H1 (cell line): ENCODE measurements at regions not wholly inside any gene's neighbourhood (a gene's known extent, or its start where the extent isn't known, plus 50 kb on each side); places are given as distances from the start of the nearest gene placed in this dataset.

Experiments
- CTCF ChIA-PET: fragments of 300-600 bp; sonication (Branson Sonifier 250); formaldehyde crosslinking; loops from one replicate; lab custom pipeline; 2021; ENCODE audit not compliant: partially characterized antibody; lab: Charles Lee
- POLR2A ChIA-PET: fragments of 300-600 bp; sonication (Branson Sonifier 250); formaldehyde crosslinking; loops from one replicate; lab custom pipeline; 2021; ENCODE audit warnings: inconsistent platforms; ENCODE audit not compliant: partially characterized antibody; lab: Charles Lee
- DNase-seq, 2 experiments: peaks; one replicate each; pipeline versions ENCODE4 v3.0.0 to v3.0.0-alpha.2; 2010 to 2022; ENCODE audit warnings: low spot score in 2 of 2, low read depth in 1 of 2, mixed read lengths in 1 of 2
- FAIRE-seq: peaks from 2 replicates; lab custom pipeline; 2011; peaks lifted over from hg19 to GRCh38; lab: Jason Lieb, UNC
- H2AFZ ChIP-seq: 2 replicates; pipeline ENCODE4 v1.8.1; 2012; ENCODE audit warnings: low read length, inconsistent platforms
- H2AK5ac ChIP-seq: 2 replicates; pipeline ENCODE4 v1.6.1; 2013; ENCODE audit warnings: low read depth, low read length
- H2BK120ac ChIP-seq: replicated peaks from 2 replicates; pipeline ENCODE3; 2013; ENCODE audit warnings: low read depth, low read length, inconsistent platforms
- H2BK12ac ChIP-seq: 2 replicates; pipeline ENCODE4 v1.6.1; 2013; ENCODE audit warnings: low read depth, low read length
- H2BK15ac ChIP-seq: 2 replicates; pipeline ENCODE4 v1.6.1; 2013; ENCODE audit warnings: low read length
- H2BK20ac ChIP-seq: 2 replicates; pipeline ENCODE4 v1.6.1; 2013; ENCODE audit warnings: low read length
- H2BK5ac ChIP-seq: 2 replicates; pipeline ENCODE4 v1.6.1; 2013; ENCODE audit warnings: low read depth, low read length
- H3K14ac ChIP-seq: 2 replicates; pipeline ENCODE4 v1.6.1; 2013; ENCODE audit warnings: inconsistent platforms; ENCODE audit not compliant: insufficient read length
- H3K18ac ChIP-seq: 2 replicates; pipeline ENCODE4 v1.6.1; 2013; ENCODE audit warnings: low read length; ENCODE audit errors: extremely low read depth
- H3K23ac ChIP-seq: 2 replicates; pipeline ENCODE4 v1.6.1; 2013; ENCODE audit warnings: inconsistent platforms; ENCODE audit not compliant: insufficient read length
- H3K23me2 ChIP-seq: 2 replicates; pipeline ENCODE4 v1.6.1; 2013; ENCODE audit warnings: low read depth, low read length
- H3K27ac ChIP-seq: 2 replicates; pipeline ENCODE4 v1.6.1; 2011; ENCODE audit warnings: low read depth, low read length, inconsistent platforms
- H3K27me3 ChIP-seq, 4 experiments: replicated peaks in 1 of 4; 1 replicate in 1 of 4; 2 replicates in 3 of 4; pipeline versions ENCODE4 v1.6.1 to v1.8.1; 2011 to 2013; ENCODE audit warnings: low read length in 3 of 4, mild to moderate bottlenecking in 3 of 4, inconsistent platforms in 2 of 4, mixed read lengths in 2 of 4, moderate library complexity in 1 of 4; ENCODE audit not compliant: control insufficient read depth in 3 of 4, insufficient read depth in 3 of 4; ENCODE audit errors: extremely low read depth in 1 of 4
- H3K36me3 ChIP-seq, 4 experiments: 2 replicates each; pipeline versions ENCODE4 v1.6.1 to v1.8.1; 2011 to 2013; ENCODE audit warnings: mild to moderate bottlenecking in 4 of 4, low read length in 3 of 4, moderate library complexity in 2 of 4, control low read depth in 1 of 4, inconsistent platforms in 1 of 4; ENCODE audit not compliant: insufficient read depth in 4 of 4, control insufficient read depth in 2 of 4
- H3K4ac ChIP-seq: replicated peaks from 2 replicates; pipeline ENCODE3; 2013; ENCODE audit warnings: low read length, low read depth, mixed read lengths, inconsistent platforms; ENCODE audit not compliant: insufficient read length
- H3K4me1 ChIP-seq, 4 experiments: replicated peaks in 1 of 4; 1 replicate in 1 of 4; 2 replicates in 3 of 4; pipeline versions ENCODE4 v1.6.1 to v1.8.1; 2011 to 2013; ENCODE audit warnings: low read length in 3 of 4, inconsistent platforms in 2 of 4, mixed read lengths in 1 of 4; ENCODE audit not compliant: insufficient read depth in 4 of 4, control insufficient read depth in 3 of 4
- H3K4me2 ChIP-seq, 2 experiments: 2 replicates each; pipeline versions ENCODE4 v1.6.1 to v1.8.1; 2011 to 2013; ENCODE audit warnings: low read depth in 2 of 2, low read length in 2 of 2, control low read depth in 1 of 2, inconsistent platforms in 1 of 2, mild to moderate bottlenecking in 1 of 2; ENCODE audit not compliant: insufficient read depth in 1 of 2
- H3K4me3 ChIP-seq, 4 experiments: fragments of 200-600, 300-600 bp in 1 of 4; sonication (generic), shearing (Covaris generic), sonication (Bioruptor Twin) in 1 of 4; 2 replicates each; pipeline versions ENCODE4 v1.5.1 to v1.8.1; 2011 to 2016; ENCODE audit warnings: low read length in 4 of 4, low read depth in 3 of 4, control low read depth in 2 of 4, inconsistent platforms in 2 of 4, mild to moderate bottlenecking in 2 of 4, mixed read lengths in 1 of 4, moderate library complexity in 1 of 4; ENCODE audit not compliant: insufficient read depth in 2 of 4; ENCODE audit errors: extremely low read depth in 1 of 4
- H3K56ac ChIP-seq: replicated peaks from 2 replicates; pipeline ENCODE3; 2013; ENCODE audit warnings: low read depth, mild to moderate bottlenecking, mixed read lengths, low read length, inconsistent platforms; ENCODE audit not compliant: insufficient read length
- H3K79me1 ChIP-seq: 2 replicates; pipeline ENCODE4 v1.6.1; 2013; ENCODE audit warnings: low read depth, low read length, control low read depth
- H3K79me2 ChIP-seq, 2 experiments: 2 replicates each; pipeline versions ENCODE4 v1.6.1 to v1.8.1; 2012 to 2013; ENCODE audit warnings: low read length in 2 of 2, mild to moderate bottlenecking in 2 of 2, inconsistent platforms in 1 of 2; ENCODE audit not compliant: insufficient read depth in 2 of 2, control insufficient read depth in 1 of 2
- H3K9ac ChIP-seq, 4 experiments: replicated peaks in 1 of 4; 1 replicate in 1 of 4; 2 replicates in 3 of 4; pipeline versions ENCODE4 v1.6.1 to v1.8.1; 2011 to 2013; ENCODE audit warnings: low read depth in 3 of 4, low read length in 3 of 4, control low read depth in 2 of 4, mild to moderate bottlenecking in 2 of 4, moderate library complexity in 2 of 4, inconsistent platforms in 1 of 4; ENCODE audit errors: extremely low read depth in 1 of 4
- H3K9me3 ChIP-seq, 2 experiments: 2 replicates each; pipeline versions ENCODE4 v1.6.1 to v1.8.1; 2012 to 2013; ENCODE audit warnings: mild to moderate bottlenecking in 2 of 2, moderate library complexity in 2 of 2, control low read depth in 1 of 2, inconsistent platforms in 1 of 2, low read depth in 1 of 2, low read length in 1 of 2, mixed read lengths in 1 of 2; ENCODE audit not compliant: insufficient read depth in 2 of 2
- H4K20me1 ChIP-seq, 2 experiments: replicated peaks in 1 of 2; 2 replicates each; pipeline versions ENCODE3 to v1.8.1; 2011 to 2013; ENCODE audit warnings: inconsistent platforms in 2 of 2, low read length in 2 of 2, mild to moderate bottlenecking in 1 of 2; ENCODE audit not compliant: insufficient read depth in 2 of 2, control insufficient read depth in 1 of 2
- H4K5ac ChIP-seq: 2 replicates; pipeline ENCODE4 v1.6.1; 2013; ENCODE audit warnings: low read length, low read depth, mixed read lengths, inconsistent platforms; ENCODE audit not compliant: insufficient read length
- H4K8ac ChIP-seq: 2 replicates; pipeline ENCODE4 v1.8.0; 2013; ENCODE audit warnings: mild to moderate bottlenecking, moderate library complexity, low read length, inconsistent platforms; ENCODE audit not compliant: insufficient read depth; ENCODE audit errors: extremely low read depth
- H4K91ac ChIP-seq: replicated peaks from 2 replicates; pipeline ENCODE3; 2013; ENCODE audit warnings: low read length, mixed read lengths, inconsistent platforms; ENCODE audit not compliant: insufficient read length
- BCL11A ChIP-seq, 2 experiments: IDR thresholded peaks; one replicate each; pipeline ENCODE4 v1.6.1; 2011; ENCODE audit warnings: low read depth in 2 of 2, low read length in 2 of 2, mild to moderate bottlenecking in 2 of 2
- CEBPB ChIP-seq: IDR thresholded peaks from 2 replicates; pipeline ENCODE4 v1.6.1; 2012; ENCODE audit warnings: low read depth, low read length
- EZH2 ChIP-seq: fragments of 200-600 bp; sonication (generic); IDR thresholded peaks from 2 replicates; pipeline ENCODE4 v1.7.1; 2012; ENCODE audit warnings: low read depth, mild to moderate bottlenecking, moderate library complexity, low read length, inconsistent platforms; ENCODE audit not compliant: severe bottlenecking
- JUN ChIP-seq: IDR thresholded peaks from 2 replicates; pipeline ENCODE4 v1.6.1; 2011; ENCODE audit warnings: low read depth, mild to moderate bottlenecking, improper control_type of control experiment, low read length
- JUND ChIP-seq: IDR thresholded peaks from 2 replicates; pipeline ENCODE4 v1.6.1; 2011; ENCODE audit warnings: mild to moderate bottlenecking, improper control_type of control experiment, low read length
- NRF1 ChIP-seq: IDR thresholded peaks from 2 replicates; pipeline ENCODE4 v1.6.1; 2011; ENCODE audit warnings: mild to moderate bottlenecking, low read depth, low read length, improper control_type of control experiment
- RNF2 ChIP-seq: fragments of 200-900, 300-1000 bp; sonication (generic); IDR thresholded peaks from 2 replicates; pipeline ENCODE4 v1.7.1; 2016; ENCODE audit warnings: borderline replicate concordance, low read depth, mild to moderate bottlenecking, antibody characterized with exemption, low read length; ENCODE audit not compliant: poor library complexity, severe bottlenecking; ENCODE audit errors: missing control alignments
- SAP30 ChIP-seq: fragments of 300-600 bp; sonication (generic); IDR thresholded peaks from 2 replicates; pipeline ENCODE4 v1.7.1; 2012; ENCODE audit warnings: low read length, moderate library complexity, mild to moderate bottlenecking, inconsistent platforms; ENCODE audit not compliant: insufficient read depth, insufficient replicate concordance
- SP1 ChIP-seq: IDR thresholded peaks from 2 replicates; pipeline ENCODE4 v1.6.1; 2011; ENCODE audit warnings: low read depth, low read length
- SRF ChIP-seq: IDR thresholded peaks from 2 replicates; pipeline ENCODE4 v1.6.1; 2011; ENCODE audit warnings: mild to moderate bottlenecking, low read depth, low read length, moderate library complexity
- TCF12 ChIP-seq: IDR thresholded peaks from 2 replicates; pipeline ENCODE4 v1.6.1; 2011; ENCODE audit warnings: low read depth, mild to moderate bottlenecking, low read length
- USF2 ChIP-seq: IDR thresholded peaks from 2 replicates; pipeline ENCODE4 v1.6.1; 2011; ENCODE audit warnings: low read length, improper control_type of control experiment
- WGBS, 2 experiments: shearing (Covaris generic) in 1 of 2; methylation state at CpG; one replicate each; pipeline versions ENCODE4 v1.1.6 to v1.1.7; 2013 to 2015; ENCODE audit warnings: low lambda C conversion rate in 2 of 2, mixed read lengths in 2 of 2, inconsistent platforms in 1 of 2, low coverage in 1 of 2, missing lambda C conversion rate in 1 of 2; ENCODE audit not compliant: insufficient replicate concordance in 2 of 2, insufficient coverage in 1 of 2, insufficient read length in 1 of 2; ENCODE audit errors: extremely low coverage in 1 of 2, missing lambda C conversion rate in 1 of 2; 5-methylcytosine and 5-hydroxymethylcytosine counted together
- TF ChIP-seq, protein P1 (sequence below): IDR thresholded peaks from 2 replicates; pipeline ENCODE4 v1.6.1; 2012; ENCODE audit warnings: inconsistent platforms

DNA sequence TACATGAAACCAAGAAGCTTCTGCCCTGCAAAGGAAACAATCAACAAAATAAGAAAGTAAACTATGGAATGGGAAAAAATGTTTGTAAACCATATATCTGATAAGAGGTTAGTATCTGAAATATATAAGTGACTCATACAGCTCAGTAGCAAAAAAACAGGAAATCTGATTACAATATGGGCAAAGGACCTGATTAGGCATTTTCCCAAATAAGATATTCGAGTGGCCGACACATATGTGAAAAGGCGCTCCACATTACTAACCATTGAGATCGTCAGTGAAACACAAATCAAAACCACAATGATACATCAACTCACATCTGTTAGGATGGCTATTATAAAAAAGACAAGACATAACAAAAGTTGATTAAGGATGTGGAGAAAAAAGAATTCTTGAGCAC, 2818.6 kb upstream of the PCDH20 start:
- ChIA-PET CTCF (no interaction called here), POLR2A (no interaction called here)
- H3K23ac ChIP-seq: no peak overlapping the region
- DNase-seq (no peak), FAIRE-seq (no peak)
- no peak overlapping the region for H3K27ac ChIP-seq
- H4K20me1 ChIP-seq: no peaks in the 10 kb centered on the region
- no peak overlapping the region for H2BK20ac ChIP-seq
- no peak overlapping the region for H3K14ac ChIP-seq
- H4K91ac ChIP-seq: no peak overlapping the region
- H2BK120ac ChIP-seq: no peak overlapping the region
- H3K9me3 ChIP-seq: no peaks in the 10 kb centered on the region
- no peaks in the 10 kb centered on the region for H3K27me3 ChIP-seq
- H2AK5ac ChIP-seq: no peak overlapping the region
- H3K4ac ChIP-seq: no peak overlapping the region
- H3K79me1 ChIP-seq: no peaks in the 10 kb centered on the region
- no peak overlapping the region for H2BK12ac ChIP-seq
- no peak overlapping the region for H3K4me3 ChIP-seq
- H4K8ac ChIP-seq: no peak overlapping the region
- no peaks in the 10 kb centered on the region for H3K79me2 ChIP-seq
- no peak overlapping the region for H3K56ac ChIP-seq
- no peak overlapping the region for H2AFZ ChIP-seq
- WGBS, 2 experiments: 66% methylated on average over 4 of the region's 4 CpGs; no CpG with 5 or more reads in 1 of the 2 experiments
- H3K23me2 ChIP-seq: no peaks in the 10 kb centered on the region
- no peak overlapping the region for H3K18ac ChIP-seq
- no peak overlapping the region for H2BK15ac ChIP-seq
- no peak overlapping the region for H3K4me2 ChIP-seq
- no peak overlapping the region for H2BK5ac ChIP-seq
- H3K9ac ChIP-seq: no peak overlapping the region
- H4K5ac ChIP-seq: no peak overlapping the region
- H3K4me1 ChIP-seq: no peaks in the 10 kb centered on the region
- H3K36me3 ChIP-seq: no peaks in the 10 kb centered on the region
- TF ChIP-seq NRF1 (no peak), RNF2 (no peak), BCL11A (IDR thresholded peaks at IDR 0.05; ENCODE audit: low read depth in 2 of 2, low read length in 2 of 2) (no peak), JUN (no peak), SP1 (no peak), SAP30 (no peak), JUND (no peak), SRF (no peak), EZH2 (no peak), TCF12 (no peak), CEBPB (no peak), USF2 (no peak)
- TF ChIP-seq, protein P1, sequence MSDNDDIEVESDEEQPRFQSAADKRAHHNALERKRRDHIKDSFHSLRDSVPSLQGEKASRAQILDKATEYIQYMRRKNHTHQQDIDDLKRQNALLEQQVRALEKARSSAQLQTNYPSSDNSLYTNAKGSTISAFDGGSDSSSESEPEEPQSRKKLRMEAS: no peak
